Neural crest cell (in vitro differentiated cells): ENCODE measurements at regions not wholly inside any gene's neighbourhood (a gene's known extent, or its start where the extent isn't known, plus 50 kb on each side); places are given as distances from the start of the nearest gene placed in this dataset.

Experiments used
- DNase-seq: peaks from one replicate; pipeline ENCODE4 v3.0.0; 2021; ENCODE audit warnings: low read depth, mixed read lengths, low spot score
- H3K27ac Mint-ChIP-seq: one replicate; pipeline ENCODE4 v1.8.0; 2021; ENCODE audit warnings: mild to moderate bottlenecking, mixed read lengths; ENCODE audit not compliant: unreplicated experiment
- H3K27me3 Mint-ChIP-seq: 2 replicates; pipeline ENCODE4 v1.8.0; 2021; ENCODE audit warnings: low read depth, mild to moderate bottlenecking, mixed read lengths
- H3K36me3 Mint-ChIP-seq: 2 replicates; pipeline ENCODE4 v1.8.0; 2021; ENCODE audit warnings: low read depth, mild to moderate bottlenecking, mixed read lengths
- H3K4me1 Mint-ChIP-seq: 2 replicates; pipeline ENCODE4 v1.8.0; 2021; ENCODE audit warnings: mixed read lengths
- H3K4me3 Mint-ChIP-seq: one replicate; pipeline ENCODE4 v1.8.0; 2021; ENCODE audit warnings: mild to moderate bottlenecking, mixed read lengths
- H3K9me3 Mint-ChIP-seq: 2 replicates; pipeline ENCODE4 v1.8.0; 2021; ENCODE audit warnings: mixed read lengths
- TF ChIP-seq, protein P1 (sequence below): fragments of 200-600 bp; sonication (generic); conservative IDR thresholded peaks from 2 replicates; pipeline ENCODE4 v1.5.0; 2021; ENCODE audit warnings: antibody characterized with exemption, mild to moderate bottlenecking

DNA sequence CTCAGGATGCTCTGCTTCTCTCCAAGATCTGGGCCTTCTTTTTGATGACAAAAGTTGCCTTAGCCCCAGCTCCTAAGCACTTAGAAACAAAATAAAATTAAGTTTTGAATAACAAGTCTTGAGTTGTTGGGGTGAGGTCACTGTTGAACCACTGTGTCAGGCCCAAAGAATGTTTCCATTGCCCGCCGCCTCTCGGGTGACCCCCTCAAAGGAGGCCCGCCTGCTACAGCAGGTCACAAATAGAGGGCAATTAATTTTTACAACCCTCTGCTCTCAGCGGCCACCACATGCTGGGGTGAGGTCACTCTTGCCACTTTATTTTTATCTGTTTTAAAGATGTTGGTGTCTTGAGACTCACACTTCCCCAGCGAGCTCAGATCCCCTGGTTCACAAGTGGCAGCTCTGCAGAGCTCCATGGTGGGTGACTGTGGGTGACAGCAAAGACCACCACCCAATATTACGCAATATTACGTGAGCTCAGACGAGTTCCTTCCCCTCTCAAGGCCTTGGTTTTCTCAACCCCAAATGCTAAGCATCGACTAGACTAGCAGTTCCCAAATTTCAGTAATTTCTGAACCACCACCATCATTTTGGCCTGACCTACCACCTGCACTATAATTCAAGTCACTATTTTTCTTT lies 247.7 kb upstream of the PMEPA1 start:
- peaks cover 11% of the 10 kb centered on the region for H3K9me3 Mint-ChIP-seq
- no peak overlapping the region for H3K4me3 Mint-ChIP-seq
- H3K27me3 Mint-ChIP-seq, result no peaks in the 10 kb centered on the region
- no peak overlapping the region for H3K27ac Mint-ChIP-seq
- TF ChIP-seq, protein P1, sequence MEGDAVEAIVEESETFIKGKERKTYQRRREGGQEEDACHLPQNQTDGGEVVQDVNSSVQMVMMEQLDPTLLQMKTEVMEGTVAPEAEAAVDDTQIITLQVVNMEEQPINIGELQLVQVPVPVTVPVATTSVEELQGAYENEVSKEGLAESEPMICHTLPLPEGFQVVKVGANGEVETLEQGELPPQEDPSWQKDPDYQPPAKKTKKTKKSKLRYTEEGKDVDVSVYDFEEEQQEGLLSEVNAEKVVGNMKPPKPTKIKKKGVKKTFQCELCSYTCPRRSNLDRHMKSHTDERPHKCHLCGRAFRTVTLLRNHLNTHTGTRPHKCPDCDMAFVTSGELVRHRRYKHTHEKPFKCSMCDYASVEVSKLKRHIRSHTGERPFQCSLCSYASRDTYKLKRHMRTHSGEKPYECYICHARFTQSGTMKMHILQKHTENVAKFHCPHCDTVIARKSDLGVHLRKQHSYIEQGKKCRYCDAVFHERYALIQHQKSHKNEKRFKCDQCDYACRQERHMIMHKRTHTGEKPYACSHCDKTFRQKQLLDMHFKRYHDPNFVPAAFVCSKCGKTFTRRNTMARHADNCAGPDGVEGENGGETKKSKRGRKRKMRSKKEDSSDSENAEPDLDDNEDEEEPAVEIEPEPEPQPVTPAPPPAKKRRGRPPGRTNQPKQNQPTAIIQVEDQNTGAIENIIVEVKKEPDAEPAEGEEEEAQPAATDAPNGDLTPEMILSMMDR, result no peak
- no peaks in the 10 kb centered on the region for H3K36me3 Mint-ChIP-seq
- peaks cover 17% of the 10 kb centered on the region for H3K4me1 Mint-ChIP-seq
- no peak for DNase-seq

DNA sequence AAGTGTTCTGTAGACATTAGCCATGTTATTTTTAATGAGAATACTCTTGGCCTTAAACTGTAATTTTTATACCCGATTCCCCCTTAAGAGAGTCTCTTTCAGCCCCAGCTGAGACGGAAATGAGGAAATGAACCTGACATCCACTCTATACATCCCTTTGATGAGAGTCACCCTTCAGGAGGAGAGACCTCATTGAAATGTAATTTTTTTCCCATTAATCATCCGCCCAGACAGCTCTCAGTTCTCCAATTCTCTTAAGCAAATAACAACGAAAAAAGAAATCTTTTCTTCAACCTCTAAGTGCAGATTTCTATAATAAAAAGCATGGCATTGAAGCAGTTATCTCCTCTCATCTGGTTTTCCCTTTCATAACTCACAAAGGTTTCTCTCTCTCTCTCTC lies 243.8 kb upstream of the PMEPA1 start:
- no peaks in the 10 kb centered on the region for H3K27me3 Mint-ChIP-seq
- H3K36me3 Mint-ChIP-seq, result no peaks in the 10 kb centered on the region
- DNase-seq, result no peak
- TF ChIP-seq, protein P1, result no peak
- peaks cover 20% of the 10 kb centered on the region for H3K9me3 Mint-ChIP-seq
- H3K27ac Mint-ChIP-seq, result peak overlapping the region; percentile 72
- peaks cover 37% of the 10 kb centered on the region for H3K4me1 Mint-ChIP-seq
- no peak overlapping the region for H3K4me3 Mint-ChIP-seq

- no peak overlapping the region for H3K4me3 Mint-ChIP-seq
- DNase-seq, result no peak
- H3K27ac Mint-ChIP-seq, result no peak overlapping the region
- H3K9me3 Mint-ChIP-seq, result peaks cover 19% of the 10 kb centered on the region
- TF ChIP-seq, protein P1, result no peak
- H3K27me3 Mint-ChIP-seq, result no peaks in the 10 kb centered on the region
- peaks cover 35% of the 10 kb centered on the region for H3K4me1 Mint-ChIP-seq
- H3K36me3 Mint-ChIP-seq, result no peaks in the 10 kb centered on the region
Measured at GRCh38 chr20:57952136-57952535, 242.3 kb upstream of the PMEPA1 start.

GRCh38 chr20:57951549-57951948 lies 241.7 kb upstream of the PMEPA1 start:
- DNase-seq, result no peak
- Mint-ChIP-seq H3K4me3 (no peak overlapping the region), H3K27me3 (no peaks in the 10 kb centered on the region), H3K4me1 (peaks cover 33% of the 10 kb centered on the region), H3K9me3 (peaks cover 18% of the 10 kb centered on the region), H3K36me3 (no peaks in the 10 kb centered on the region), H3K27ac (no peak overlapping the region)
- TF ChIP-seq, protein P1, result no peak

GRCh38 chr20:57950764-57951485 lies 241.1 kb upstream of the PMEPA1 start:
- Mint-ChIP-seq H3K4me3 (no peak overlapping the region), H3K36me3 (no peaks in the 10 kb centered on the region), H3K27me3 (no peaks in the 10 kb centered on the region), H3K4me1 (peaks cover 33% of the 10 kb centered on the region), H3K9me3 (peaks cover 18% of the 10 kb centered on the region), H3K27ac (no peak overlapping the region)
- no peak for DNase-seq
- TF ChIP-seq, protein P1, result no peak
